PC-3 (cell line): ENCODE measurements at regions not wholly inside any gene's neighbourhood (a gene's known extent, or its start where the extent isn't known, plus 50 kb on each side); places are given as distances from the start of the nearest gene placed in this dataset.

Experiments used
- ATAC-seq: fragments of 200-7000 bp; cut with Tn5 transposase; 2 replicates; pipeline ENCODE4 v1.9.1; 2020; ENCODE audit warnings: mild to moderate bottlenecking, moderate library complexity
- BruUV-seq: library from RNA; stranded (reverse); fragments of 400-500 nt; replicated peaks from 2 replicates; lab custom pipeline; 2021; lab: Mats Ljungman, UMichigan
- CTCF ChIA-PET: fragments of 300-600 bp; sonication (Branson Sonifier 250); formaldehyde crosslinking; loops from one replicate; lab custom pipeline; 2022; ENCODE audit warnings: antibody characterized with exemption; lab: Charles Lee
- POLR2A ChIA-PET: fragments of 300-600 bp; sonication (Branson Sonifier 250); formaldehyde crosslinking; loops from one replicate; lab custom pipeline; 2022; ENCODE audit warnings: antibody characterized with exemption; ENCODE audit not compliant: unreplicated experiment; lab: Charles Lee
- DNase-seq: peaks from one replicate; pipeline ENCODE4 v3.0.0-alpha.2; 2015
- H2AFZ ChIP-seq: fragments of 300-600 bp; sonication (generic); 2 replicates; pipeline ENCODE4 v1.6.0; 2016; ENCODE audit warnings: antibody characterized with exemption, low read length
- H3F3A ChIP-seq: fragments of 300-600 bp; sonication (generic); one replicate; pipeline ENCODE4 v1.6.0; 2017; ENCODE audit warnings: antibody characterized with exemption, low read length, control low read depth, mild to moderate bottlenecking; ENCODE audit not compliant: unreplicated experiment
- H3K27ac ChIP-seq: fragments of 300-600 bp; sonication (generic); 2 replicates; pipeline ENCODE4 v1.5.1; 2016; ENCODE audit warnings: mild to moderate bottlenecking, low read length
- H3K27me3 ChIP-seq: fragments of 300-600 bp; sonication (generic); 2 replicates; pipeline ENCODE4 v1.6.1; 2016; ENCODE audit warnings: low read length, mixed read lengths
- H3K36me3 ChIP-seq: fragments of 300-600 bp; sonication (generic); 2 replicates; pipeline ENCODE4 v1.6.1; 2016; ENCODE audit warnings: low read depth, mixed run types, low read length, mixed read lengths
- H3K4me1 ChIP-seq: fragments of 300-600 bp; sonication (generic); 2 replicates; pipeline ENCODE4 v1.5.1; 2016; ENCODE audit warnings: low read length; ENCODE audit not compliant: insufficient read depth
- H3K4me2 ChIP-seq: fragments of 300-600 bp; sonication (generic); 2 replicates; pipeline ENCODE4 v1.6.0; 2016; ENCODE audit warnings: low read length
- H3K4me3 ChIP-seq: fragments of 300-600 bp; sonication (generic); 2 replicates; pipeline ENCODE4 v1.5.1; 2016; ENCODE audit warnings: mild to moderate bottlenecking, low read length, mixed read lengths
- H3K79me2 ChIP-seq: fragments of 300-600 bp; sonication (generic); 2 replicates; pipeline ENCODE4 v1.6.1; 2017; ENCODE audit warnings: low read length, mixed read lengths
- H3K9ac ChIP-seq: fragments of 300-600 bp; sonication (generic); 2 replicates; pipeline ENCODE4 v1.6.0; 2016; ENCODE audit warnings: mild to moderate bottlenecking, low read length
- H3K9me2 ChIP-seq: fragments of 300-600 bp; sonication (generic); replicated peaks from 2 replicates; pipeline ENCODE4 v1.6.1; 2016; ENCODE audit warnings: mixed run types, low read length, mixed read lengths
- H3K9me3 ChIP-seq: fragments of 300-600 bp; sonication (generic); 2 replicates; pipeline ENCODE4 v1.6.1; 2016; ENCODE audit warnings: low read length, mixed read lengths
- H4K20me1 ChIP-seq: fragments of 300-600 bp; sonication (generic); 2 replicates; pipeline ENCODE4 v1.6.1; 2016; ENCODE audit warnings: low read length, mixed read lengths
- EZH2 ChIP-seq: fragments of 300-600 bp; sonication (generic); IDR thresholded peaks from one replicate; pipeline ENCODE4 v1.6.1; 2017; ENCODE audit warnings: antibody characterized with exemption, mild to moderate bottlenecking, low read length; ENCODE audit not compliant: unreplicated experiment
- EZH2phosphoT487 ChIP-seq: fragments of 300-600 bp; sonication (generic); IDR thresholded peaks from 2 replicates; pipeline ENCODE4 v1.6.1; 2018; ENCODE audit warnings: mild to moderate bottlenecking, antibody characterized with exemption, low read length, borderline replicate concordance
- intact Hi-C: fragments of 100-400 bp; cut with micrococcal nuclease; formaldehyde crosslinking; loops from 2 replicates; pipeline ENCODE4 v1.9.0; 2023
- TF ChIP-seq, protein P1 (sequence below): fragments of 300-600 bp; sonication (generic); conservative IDR thresholded peaks from 2 replicates; pipeline ENCODE4 v1.5.1; 2017; ENCODE audit warnings: antibody characterized with exemption, low read depth, mild to moderate bottlenecking, low read length

- Histone ChIP-seq H3K9me3 (no peaks in the 10 kb centered on the region), H3F3A (no peaks in the 10 kb centered on the region), H3K27ac (no peak overlapping the region), H3K27me3 (no peaks in the 10 kb centered on the region), H3K9me2 (no peaks in the 10 kb centered on the region), H3K4me2 (no peak overlapping the region), H3K4me3 (no peak overlapping the region), H4K20me1 (no peaks in the 10 kb centered on the region), H3K36me3 (no peaks in the 10 kb centered on the region), H3K4me1 (no peaks in the 10 kb centered on the region), H3K79me2 (no peaks in the 10 kb centered on the region), H3K9ac (no peak overlapping the region), H2AFZ (no peak overlapping the region)
- no TSS peak for BruUV-seq
- ChIA-PET POLR2A (no interaction called here), CTCF (no interaction called here)
- DNase-seq (no peak), ATAC-seq (no peak)
- TF ChIP-seq EZH2 = no peak
- TF ChIP-seq, protein P1, sequence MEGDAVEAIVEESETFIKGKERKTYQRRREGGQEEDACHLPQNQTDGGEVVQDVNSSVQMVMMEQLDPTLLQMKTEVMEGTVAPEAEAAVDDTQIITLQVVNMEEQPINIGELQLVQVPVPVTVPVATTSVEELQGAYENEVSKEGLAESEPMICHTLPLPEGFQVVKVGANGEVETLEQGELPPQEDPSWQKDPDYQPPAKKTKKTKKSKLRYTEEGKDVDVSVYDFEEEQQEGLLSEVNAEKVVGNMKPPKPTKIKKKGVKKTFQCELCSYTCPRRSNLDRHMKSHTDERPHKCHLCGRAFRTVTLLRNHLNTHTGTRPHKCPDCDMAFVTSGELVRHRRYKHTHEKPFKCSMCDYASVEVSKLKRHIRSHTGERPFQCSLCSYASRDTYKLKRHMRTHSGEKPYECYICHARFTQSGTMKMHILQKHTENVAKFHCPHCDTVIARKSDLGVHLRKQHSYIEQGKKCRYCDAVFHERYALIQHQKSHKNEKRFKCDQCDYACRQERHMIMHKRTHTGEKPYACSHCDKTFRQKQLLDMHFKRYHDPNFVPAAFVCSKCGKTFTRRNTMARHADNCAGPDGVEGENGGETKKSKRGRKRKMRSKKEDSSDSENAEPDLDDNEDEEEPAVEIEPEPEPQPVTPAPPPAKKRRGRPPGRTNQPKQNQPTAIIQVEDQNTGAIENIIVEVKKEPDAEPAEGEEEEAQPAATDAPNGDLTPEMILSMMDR = no peak
- TF ChIP-seq EZH2phosphoT487 = no peak
- intact Hi-C loops = no loop called here
These were observed 304.5 kb downstream of the SDHAF3 start for GRCh38 chr7:97422046-97422445.

- Histone ChIP-seq H4K20me1 (no peaks in the 10 kb centered on the region), H3K9me3 (no peaks in the 10 kb centered on the region), H3K4me2 (no peak overlapping the region), H3K9me2 (no peaks in the 10 kb centered on the region), H3K79me2 (no peaks in the 10 kb centered on the region), H3K4me3 (no peak overlapping the region), H3K27ac (no peak overlapping the region), H3K4me1 (no peaks in the 10 kb centered on the region), H3K36me3 (no peaks in the 10 kb centered on the region), H3K9ac (no peak overlapping the region), H3F3A (no peaks in the 10 kb centered on the region), H2AFZ (no peak overlapping the region), H3K27me3 (peaks cover 4% of the 10 kb centered on the region; the same call in 1 of the 2 replicates)
- intact Hi-C loops = no loop called here
- ChIA-PET CTCF (no interaction called here), POLR2A (no interaction called here)
- ATAC-seq (no peak), DNase-seq (no peak)
- no TSS peak for BruUV-seq
- TF ChIP-seq, protein P1 = no peak
- TF ChIP-seq EZH2phosphoT487 (no peak), EZH2 (no peak)
These were observed 301.9 kb upstream of the TAC1 start for GRCh38 chr7:97430006-97430405.

- Histone ChIP-seq H3K9me2 (no peaks in the 10 kb centered on the region), H3K9me3 (peaks cover 6% of the 10 kb centered on the region; the same call in 1 of the 2 replicates), H3F3A (no peaks in the 10 kb centered on the region), H3K79me2 (no peaks in the 10 kb centered on the region), H4K20me1 (no peaks in the 10 kb centered on the region), H3K36me3 (no peaks in the 10 kb centered on the region), H3K27me3 (no peaks in the 10 kb centered on the region), H2AFZ (no peak overlapping the region), H3K4me1 (no peaks in the 10 kb centered on the region), H3K27ac (no peak overlapping the region), H3K9ac (no peak overlapping the region), H3K4me2 (no peak overlapping the region), H3K4me3 (no peak overlapping the region)
- intact Hi-C loops = no loop called here
- ATAC-seq (no peak), DNase-seq (no peak)
- TF ChIP-seq EZH2 = no peak
- TF ChIP-seq, protein P1 = no peak
- no peak for TF ChIP-seq EZH2phosphoT487
- CTCF ChIA-PET = no interaction called here
- POLR2A ChIA-PET = no interaction called here
- BruUV-seq = no TSS peak
These were observed 292.2 kb upstream of the TAC1 start for GRCh38 chr7:97439637-97440214.
